Astrocyte (in vitro differentiated cells and primary cell): ENCODE measurements at regions not wholly inside any gene's neighbourhood (a gene's known extent, or its start where the extent isn't known, plus 50 kb on each side); places are given as distances from the start of the nearest gene placed in this dataset.
"Not testable (repeated sequence)": the region's sequence is repeated elsewhere in the genome, so short reads cannot be mapped to it uniquely, and the experiment has no call there.

Experiments
- DNase-seq: peaks from one replicate; pipeline ENCODE4 v3.0.0-alpha.2; 2010; ENCODE audit warnings: low read depth
- FAIRE-seq: peaks from 2 replicates; lab custom pipeline; 2011; peaks lifted over from hg19 to GRCh38; lab: Jason Lieb, UNC
- H2AFZ ChIP-seq: 2 replicates; pipeline ENCODE4 v1.6.0; 2012; ENCODE audit warnings: low read depth, low read length, inconsistent platforms
- H3K27ac ChIP-seq: 2 replicates; pipeline ENCODE4 v1.5.1; 2011; ENCODE audit warnings: low read depth, low read length, inconsistent platforms
- H3K27me3 ChIP-seq: 2 replicates; pipeline ENCODE4 v1.6.0; 2011; ENCODE audit warnings: low read length, inconsistent platforms; ENCODE audit not compliant: insufficient read depth
- H3K36me3 ChIP-seq: 2 replicates; pipeline ENCODE4 v1.5.1; 2011; ENCODE audit warnings: low read length, inconsistent platforms; ENCODE audit not compliant: insufficient read depth
- H3K4me1 ChIP-seq: 2 replicates; pipeline ENCODE4 v1.5.1; 2011; ENCODE audit warnings: low read length, inconsistent platforms; ENCODE audit not compliant: insufficient read depth
- H3K4me2 ChIP-seq: 2 replicates; pipeline ENCODE4 v1.6.0; 2012; ENCODE audit warnings: low read length, inconsistent platforms
- H3K4me3 ChIP-seq: 2 replicates; pipeline ENCODE4 v1.5.1; 2011; ENCODE audit warnings: low read depth, mild to moderate bottlenecking, low read length, inconsistent platforms; ENCODE audit not compliant: insufficient read depth
- H3K79me2 ChIP-seq: 2 replicates; pipeline ENCODE4 v1.6.0; 2012; ENCODE audit warnings: mild to moderate bottlenecking, low read length, inconsistent platforms; ENCODE audit not compliant: insufficient read depth
- H3K9ac ChIP-seq: 2 replicates; pipeline ENCODE4 v1.6.0; 2012; ENCODE audit warnings: mild to moderate bottlenecking, low read length, inconsistent platforms
- H3K9me3 ChIP-seq: 2 replicates; pipeline ENCODE4 v1.5.1; 2012; ENCODE audit warnings: low read depth, mild to moderate bottlenecking, low read length, inconsistent platforms; ENCODE audit not compliant: insufficient read depth
- H4K20me1 ChIP-seq: 2 replicates; pipeline ENCODE4 v1.6.0; 2012; ENCODE audit warnings: low read length, inconsistent platforms; ENCODE audit not compliant: insufficient read depth
- H3K27ac Mint-ChIP-seq: one replicate; pipeline ENCODE4 v1.8.0; 2021; ENCODE audit warnings: mild to moderate bottlenecking, mixed read lengths; ENCODE audit not compliant: unreplicated experiment
- H3K27me3 Mint-ChIP-seq: one replicate; pipeline ENCODE4 v1.8.0; 2021; ENCODE audit warnings: low read depth, mixed read lengths; ENCODE audit not compliant: unreplicated experiment
- H3K36me3 Mint-ChIP-seq: one replicate; pipeline ENCODE4 v1.8.0; 2021; ENCODE audit warnings: low read depth, mixed read lengths; ENCODE audit not compliant: unreplicated experiment
- H3K4me1 Mint-ChIP-seq: one replicate; pipeline ENCODE4 v1.8.0; 2021; ENCODE audit warnings: low read depth, mixed read lengths; ENCODE audit not compliant: unreplicated experiment
- H3K4me3 Mint-ChIP-seq: one replicate; pipeline ENCODE4 v1.8.0; 2021; ENCODE audit warnings: mild to moderate bottlenecking, moderate library complexity, mixed read lengths; ENCODE audit not compliant: unreplicated experiment
- H3K9me3 Mint-ChIP-seq: one replicate; pipeline ENCODE4 v1.8.0; 2021; ENCODE audit warnings: mild to moderate bottlenecking, mixed read lengths; ENCODE audit not compliant: unreplicated experiment
- CTCF ChIP-seq: IDR thresholded peaks from 2 replicates; pipeline ENCODE4 v1.5.1; 2011; ENCODE audit warnings: low read depth, mild to moderate bottlenecking, inconsistent platforms, low read length, moderate library complexity; ENCODE audit not compliant: insufficient read depth
- EZH2 ChIP-seq: IDR thresholded peaks from 2 replicates; pipeline ENCODE4 v1.6.1; 2012; ENCODE audit warnings: mild to moderate bottlenecking, low read length, inconsistent platforms; ENCODE audit not compliant: insufficient read depth

DNA sequence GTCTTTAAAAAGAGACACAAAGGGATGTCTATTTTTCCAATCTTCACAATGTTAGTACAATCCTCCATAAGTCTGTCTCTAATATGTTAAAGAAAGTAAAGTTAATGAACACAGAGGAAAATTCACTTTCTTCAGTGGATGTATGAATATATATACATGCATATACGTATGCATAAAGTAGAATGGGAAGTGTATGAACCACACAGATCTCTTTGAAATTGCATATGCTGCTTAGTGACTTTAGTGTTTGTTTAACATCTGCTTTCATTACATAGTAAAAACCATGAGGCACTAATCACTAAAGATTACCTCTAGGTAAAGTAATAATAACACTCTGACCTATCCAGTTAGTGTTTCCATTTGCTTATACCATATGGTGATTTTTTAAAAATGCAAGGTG is 451.2 kb downstream of the SEMA3D start:
- Mint-ChIP-seq H3K9me3 (peaks cover 7% of the 10 kb centered on the region), H3K4me1 (no peaks in the 10 kb centered on the region), H3K27me3 (no peaks in the 10 kb centered on the region), H3K27ac (no peak overlapping the region), H3K4me3 (no peak overlapping the region), H3K36me3 (peaks cover 4% of the 10 kb centered on the region)
- H4K20me1 ChIP-seq: no peaks in the 10 kb centered on the region
- no peak overlapping the region for H3K4me2 ChIP-seq
- no peaks in the 10 kb centered on the region for H3K9me3 ChIP-seq
- TF ChIP-seq EZH2: no peak
- no peak overlapping the region for H3K27ac ChIP-seq
- H3K79me2 ChIP-seq: no peaks in the 10 kb centered on the region
- H3K4me1 ChIP-seq: no peaks in the 10 kb centered on the region
- no peak overlapping the region for H3K4me3 ChIP-seq
- H3K27me3 ChIP-seq: no peaks in the 10 kb centered on the region
- no peak overlapping the region for H2AFZ ChIP-seq
- no peaks in the 10 kb centered on the region for H3K36me3 ChIP-seq
- no peak for DNase-seq
- H3K9ac ChIP-seq: no peak overlapping the region
- FAIRE-seq: no peak

GRCh38 chr7:84735011-84735410 is 451.8 kb downstream of the SEMA3D start:
- H2AFZ ChIP-seq: no peak overlapping the region
- peak; percentile 32 for FAIRE-seq
- H3K36me3 Mint-ChIP-seq: peaks cover 4% of the 10 kb centered on the region

DNA sequence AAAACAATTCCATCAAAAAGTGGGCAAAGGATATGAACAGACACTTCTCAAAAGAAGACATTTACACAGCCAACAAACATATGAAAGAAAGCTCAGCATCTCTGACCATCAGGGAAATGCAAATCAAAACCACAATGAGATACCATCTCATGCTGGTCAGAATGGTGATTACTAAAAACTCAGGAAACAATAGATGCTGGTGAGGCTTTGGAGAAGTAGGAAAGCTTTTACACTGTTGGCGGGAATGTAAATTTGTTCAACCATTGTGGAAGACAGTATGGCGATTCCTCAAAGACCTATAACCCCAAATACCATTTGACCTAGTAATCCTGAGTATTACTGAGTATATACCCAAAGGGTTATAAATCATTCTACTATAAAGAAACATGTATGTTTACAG is 452.9 kb downstream of the SEMA3D start:
- not testable (repeated sequence) for H3K4me2 ChIP-seq, H3K36me3 ChIP-seq, H3K27me3 ChIP-seq, H4K20me1 ChIP-seq, H3K79me2 ChIP-seq, DNase-seq, H3K4me1 Mint-ChIP-seq, H3K4me3 ChIP-seq, H3K36me3 Mint-ChIP-seq, H3K9ac ChIP-seq, H3K27ac Mint-ChIP-seq, H3K4me1 ChIP-seq, H3K4me3 Mint-ChIP-seq, H3K9me3 Mint-ChIP-seq, H2AFZ ChIP-seq, FAIRE-seq, H3K27ac ChIP-seq, H3K27me3 Mint-ChIP-seq, H3K9me3 ChIP-seq

More at GRCh38 chr7:84735011-84735410, 451.8 kb downstream of the SEMA3D start:
- H3K27ac ChIP-seq: no peak overlapping the region
- no peaks in the 10 kb centered on the region for H3K4me1 Mint-ChIP-seq
- TF ChIP-seq EZH2: no peak
- no peak for TF ChIP-seq CTCF
- H3K27me3 ChIP-seq: no peaks in the 10 kb centered on the region
- H3K36me3 ChIP-seq: no peaks in the 10 kb centered on the region
- no peaks in the 10 kb centered on the region for H3K27me3 Mint-ChIP-seq
- H3K4me3 Mint-ChIP-seq: no peak overlapping the region
- H3K9ac ChIP-seq: no peak overlapping the region
- H4K20me1 ChIP-seq: no peaks in the 10 kb centered on the region
- DNase-seq: no peak
- H3K79me2 ChIP-seq: no peaks in the 10 kb centered on the region
- no peak overlapping the region for H3K4me3 ChIP-seq
- H3K4me2 ChIP-seq: no peak overlapping the region
- H3K9me3 ChIP-seq: no peaks in the 10 kb centered on the region
- no peak overlapping the region for H3K27ac Mint-ChIP-seq
- no peaks in the 10 kb centered on the region for H3K4me1 ChIP-seq
- peaks cover 7% of the 10 kb centered on the region for H3K9me3 Mint-ChIP-seq

GRCh38 chr7:84730864-84731263 is 456.0 kb downstream of the SEMA3D start:
- not testable (repeated sequence) for H3K27ac Mint-ChIP-seq, H3K9me3 ChIP-seq

More at GRCh38 chr7:84730864-84731263, 456.0 kb downstream of the SEMA3D start:
- not testable (repeated sequence) for H3K4me3 Mint-ChIP-seq, H3K27ac ChIP-seq, H3K9ac ChIP-seq, FAIRE-seq, H2AFZ ChIP-seq, H3K79me2 ChIP-seq, H3K27me3 Mint-ChIP-seq, H3K36me3 ChIP-seq, H3K27me3 ChIP-seq, H3K4me1 ChIP-seq, H3K4me3 ChIP-seq, H4K20me1 ChIP-seq, H3K4me2 ChIP-seq, H3K36me3 Mint-ChIP-seq, DNase-seq, H3K4me1 Mint-ChIP-seq
- peaks cover 15% of the 10 kb centered on the region for H3K9me3 Mint-ChIP-seq
